Activated CD4-positive, alpha-beta T cell treated with anti-CD3 and anti-CD28 coated beads, Interleukin-2, amount 50 U/mL, for 1 hour (primary cell): ENCODE measurements at regions not wholly inside any gene's neighbourhood (a gene's known extent, or its start where the extent isn't known, plus 50 kb on each side); places are given as distances from the start of the nearest gene placed in this dataset.

Source experiments
- DNase-seq: peaks from one replicate; pipeline ENCODE4 v3.0.0-alpha.2; 2020

GRCh38 chr18:54717673-54718407 is 110.4 kb upstream of the RAB27B start:
- peak; percentile 19 for DNase-seq

GRCh38 chr18:54718408-54718773 is 109.9 kb upstream of the RAB27B start:
- no peak for DNase-seq

GRCh38 chr18:54720620-54721019 is 107.7 kb upstream of the RAB27B start:
- no peak for DNase-seq

GRCh38 chr18:54726143-54726542 is 102.1 kb upstream of the RAB27B start:
- no peak for DNase-seq

GRCh38 chr18:54734059-54734458 is 94.2 kb upstream of the RAB27B start:
- no peak for DNase-seq

- no peak for DNase-seq
These were observed 91.3 kb upstream of the RAB27B start for GRCh38 chr18:54736981-54737380.

- no peak for DNase-seq
These were observed 90.3 kb upstream of the RAB27B start for GRCh38 chr18:54737986-54738385.

- DNase-seq, result no peak
These were observed 88.8 kb upstream of the RAB27B start for GRCh38 chr18:54739476-54739875.

GRCh38 chr18:54740136-54740846 is 88.0 kb upstream of the RAB27B start:
- no peak for DNase-seq

- DNase-seq, result no peak
These were observed 86.2 kb upstream of the RAB27B start for GRCh38 chr18:54742120-54742519.

GRCh38 chr18:54742659-54743604 is 85.3 kb upstream of the RAB27B start:
- DNase-seq, result no peak

- DNase-seq, result no peak
These were observed 84.7 kb upstream of the RAB27B start for GRCh38 chr18:54743605-54743995.

GRCh38 chr18:54749291-54749690 is 79.0 kb upstream of the RAB27B start:
- DNase-seq, result no peak

- DNase-seq, result no peak
These were observed 77.9 kb upstream of the RAB27B start for GRCh38 chr18:54750350-54750749.

GRCh38 chr18:54752185-54752584 is 76.1 kb upstream of the RAB27B start:
- no peak for DNase-seq

GRCh38 chr18:54755456-54755855 is 72.8 kb upstream of the RAB27B start:
- no peak for DNase-seq

GRCh38 chr18:54762386-54762785 is 65.9 kb upstream of the RAB27B start:
- DNase-seq, result no peak

GRCh38 chr18:54764786-54765185 is 63.5 kb upstream of the RAB27B start:
- DNase-seq, result no peak

- DNase-seq, result no peak
These were observed 62.5 kb upstream of the RAB27B start for GRCh38 chr18:54765636-54766375.

- no peak for DNase-seq
These were observed 61.6 kb upstream of the RAB27B start for GRCh38 chr18:54766634-54767033.

GRCh38 chr18:54767098-54767497 is 61.2 kb upstream of the RAB27B start:
- no peak for DNase-seq

GRCh38 chr18:54769526-54770464 is 58.5 kb upstream of the RAB27B start:
- no peak for DNase-seq
